Parathyroid adenoma (tissue), 2 donors: ENCODE measurements at regions not wholly inside any gene's neighbourhood (a gene's known extent, or its start where the extent isn't known, plus 50 kb on each side); places are given as distances from the start of the nearest gene placed in this dataset.
"Not testable (repeated sequence)": the region's sequence is repeated elsewhere in the genome, so short reads cannot be mapped to it uniquely, and the experiment has no call there.

Source experiments
- H2AFZ ChIP-seq: fragments of 300-600 bp; sonication (generic); one replicate; pipeline ENCODE4 v1.7.0; 2017; ENCODE audit warnings: antibody characterized with exemption, mild to moderate bottlenecking
- H3K27ac ChIP-seq: fragments of 300-600 bp; sonication (generic); one replicate; pipeline ENCODE4 v1.7.0; 2017
- H3K27me3 ChIP-seq: fragments of 300-600 bp; sonication (generic); one replicate; pipeline ENCODE4 v1.7.0; 2017; ENCODE audit warnings: low read length; ENCODE audit not compliant: control insufficient read depth, insufficient read depth
- H3K36me3 ChIP-seq: fragments of 300-600 bp; sonication (generic); one replicate; pipeline ENCODE4 v1.7.0; 2017; ENCODE audit warnings: low read length; ENCODE audit not compliant: control insufficient read depth, insufficient read depth
- H3K4me1 ChIP-seq: fragments of 300-600 bp; sonication (generic); one replicate; pipeline ENCODE4 v1.7.0; 2017; ENCODE audit warnings: control low read depth
- H3K4me2 ChIP-seq: fragments of 300-600 bp; sonication (generic); one replicate; pipeline ENCODE4 v1.7.0; 2017; ENCODE audit warnings: low read length
- H3K4me3 ChIP-seq: fragments of 300-600 bp; sonication (generic); one replicate; pipeline ENCODE4 v1.7.0; 2017; ENCODE audit warnings: low read depth, low read length
- H3K79me2 ChIP-seq: fragments of 300-600 bp; sonication (generic); one replicate; pipeline ENCODE4 v1.7.0; 2017; ENCODE audit warnings: control low read depth
- H3K9ac ChIP-seq: fragments of 300-600 bp; sonication (generic); one replicate; pipeline ENCODE4 v1.7.0; 2017; ENCODE audit warnings: mild to moderate bottlenecking
- H3K9me3 ChIP-seq: fragments of 300-600 bp; sonication (generic); one replicate; pipeline ENCODE4 v1.7.0; 2017; ENCODE audit warnings: low read length; ENCODE audit not compliant: control insufficient read depth
- TF ChIP-seq, protein P1 (sequence below): fragments of 300-600 bp; sonication (generic); IDR thresholded peaks from one replicate; pipeline ENCODE4 v1.7.0; 2017; ENCODE audit warnings: antibody characterized with exemption, mild to moderate bottlenecking
- donor health status: primary hyperparathyroidism.

DNA sequence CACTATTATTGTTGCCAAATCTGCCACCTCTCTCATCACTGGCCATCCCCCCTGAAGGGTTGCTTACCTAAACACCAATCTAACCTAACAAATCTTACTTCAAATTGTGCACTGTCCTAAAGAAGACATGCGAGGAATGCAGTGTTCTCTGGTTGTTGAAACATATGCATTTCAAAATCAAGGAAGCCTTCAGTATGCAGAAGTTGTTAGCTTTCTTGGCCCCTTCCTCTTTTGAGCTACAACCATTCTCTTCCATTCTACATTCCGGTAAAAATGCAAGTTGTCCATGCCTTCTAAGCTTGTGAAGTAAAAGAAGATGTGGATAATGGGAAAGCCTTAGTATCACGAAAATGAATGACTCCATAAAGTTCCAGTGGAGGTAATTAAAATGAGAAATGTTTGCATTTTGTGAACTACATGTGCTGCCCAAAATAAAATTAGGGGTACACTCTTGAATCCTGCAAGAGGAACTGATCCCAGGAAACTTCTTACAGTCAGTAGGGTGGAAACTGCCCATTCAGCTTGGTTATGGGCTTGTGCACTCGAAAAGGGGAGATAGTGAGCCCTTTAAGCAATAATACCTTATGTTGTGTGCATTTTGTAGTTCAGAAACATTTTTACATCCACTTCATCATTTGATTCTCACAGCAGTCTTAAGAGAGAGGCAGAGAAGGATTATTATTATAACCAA is 77.6 kb upstream of the ADRB2 start:
- Histone ChIP-seq H3K27me3 (no peaks in the 10 kb centered on the region), H3K4me2 (no peak overlapping the region), H3K79me2 (no peaks in the 10 kb centered on the region), H3K27ac (no peak overlapping the region), H3K9me3 (no peaks in the 10 kb centered on the region), H2AFZ (no peak overlapping the region), H3K4me3 (no peak overlapping the region), H3K9ac (no peak overlapping the region), H3K36me3 (no peaks in the 10 kb centered on the region), H3K4me1 (no peaks in the 10 kb centered on the region)
- TF ChIP-seq, protein P1, sequence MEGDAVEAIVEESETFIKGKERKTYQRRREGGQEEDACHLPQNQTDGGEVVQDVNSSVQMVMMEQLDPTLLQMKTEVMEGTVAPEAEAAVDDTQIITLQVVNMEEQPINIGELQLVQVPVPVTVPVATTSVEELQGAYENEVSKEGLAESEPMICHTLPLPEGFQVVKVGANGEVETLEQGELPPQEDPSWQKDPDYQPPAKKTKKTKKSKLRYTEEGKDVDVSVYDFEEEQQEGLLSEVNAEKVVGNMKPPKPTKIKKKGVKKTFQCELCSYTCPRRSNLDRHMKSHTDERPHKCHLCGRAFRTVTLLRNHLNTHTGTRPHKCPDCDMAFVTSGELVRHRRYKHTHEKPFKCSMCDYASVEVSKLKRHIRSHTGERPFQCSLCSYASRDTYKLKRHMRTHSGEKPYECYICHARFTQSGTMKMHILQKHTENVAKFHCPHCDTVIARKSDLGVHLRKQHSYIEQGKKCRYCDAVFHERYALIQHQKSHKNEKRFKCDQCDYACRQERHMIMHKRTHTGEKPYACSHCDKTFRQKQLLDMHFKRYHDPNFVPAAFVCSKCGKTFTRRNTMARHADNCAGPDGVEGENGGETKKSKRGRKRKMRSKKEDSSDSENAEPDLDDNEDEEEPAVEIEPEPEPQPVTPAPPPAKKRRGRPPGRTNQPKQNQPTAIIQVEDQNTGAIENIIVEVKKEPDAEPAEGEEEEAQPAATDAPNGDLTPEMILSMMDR, result no peak

DNA sequence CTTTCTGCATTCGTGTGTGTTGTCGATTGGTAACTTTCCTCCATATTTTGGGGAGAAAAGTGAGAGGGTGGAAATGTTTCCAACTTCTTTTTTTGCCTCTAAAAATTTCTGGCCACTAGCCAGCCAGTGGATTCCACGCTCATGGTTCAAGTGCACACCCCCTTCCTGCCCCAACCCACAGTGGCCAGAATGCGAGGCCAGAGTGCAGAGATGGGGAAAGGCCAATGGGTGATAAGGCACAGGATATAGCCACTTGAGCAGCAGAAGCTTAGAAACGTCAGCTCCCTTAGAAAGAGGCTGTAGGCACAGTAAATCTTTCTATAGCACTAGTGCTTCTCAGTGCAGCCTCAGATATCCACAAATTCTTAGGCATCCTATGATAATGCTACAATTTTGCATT is 75.8 kb upstream of the ADRB2 start:
- H3K79me2 ChIP-seq, result no peaks in the 10 kb centered on the region
- H3K36me3 ChIP-seq, result no peaks in the 10 kb centered on the region
- no peak overlapping the region for H3K9ac ChIP-seq
- H3K9me3 ChIP-seq, result no peaks in the 10 kb centered on the region
- TF ChIP-seq, protein P1, result no peak
- no peak overlapping the region for H3K27ac ChIP-seq
- no peak overlapping the region for H2AFZ ChIP-seq
- no peak overlapping the region for H3K4me3 ChIP-seq
- H3K4me1 ChIP-seq, result no peaks in the 10 kb centered on the region
- H3K4me2 ChIP-seq, result no peak overlapping the region
- H3K27me3 ChIP-seq, result no peaks in the 10 kb centered on the region

DNA sequence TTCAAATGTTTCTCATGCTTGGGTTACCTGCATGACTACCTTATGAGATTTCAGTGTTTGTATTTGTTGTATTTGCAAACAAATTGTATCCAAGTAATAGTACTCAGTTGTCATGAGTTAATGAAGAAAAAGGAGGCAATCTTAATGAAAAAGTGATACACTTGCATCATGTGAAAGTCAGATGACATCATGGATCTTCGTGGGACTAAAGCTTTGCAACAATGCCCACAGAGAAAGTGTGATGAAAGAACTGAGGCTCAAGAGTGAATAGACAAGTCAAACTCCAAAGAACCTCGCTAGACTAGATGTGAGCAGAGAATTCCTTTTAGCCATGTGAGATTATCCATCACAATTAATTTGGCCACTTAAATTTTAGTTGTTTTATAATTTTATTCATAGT is 75.4 kb upstream of the ADRB2 start:
- H3K9ac ChIP-seq, result no peak overlapping the region
- no peak overlapping the region for H3K4me3 ChIP-seq
- H3K27me3 ChIP-seq, result no peaks in the 10 kb centered on the region
- no peaks in the 10 kb centered on the region for H3K79me2 ChIP-seq
- no peaks in the 10 kb centered on the region for H3K4me1 ChIP-seq
- no peak overlapping the region for H2AFZ ChIP-seq
- no peak overlapping the region for H3K27ac ChIP-seq
- H3K36me3 ChIP-seq, result no peaks in the 10 kb centered on the region
- no peaks in the 10 kb centered on the region for H3K9me3 ChIP-seq
- TF ChIP-seq, protein P1, result no peak
- H3K4me2 ChIP-seq, result no peak overlapping the region

DNA sequence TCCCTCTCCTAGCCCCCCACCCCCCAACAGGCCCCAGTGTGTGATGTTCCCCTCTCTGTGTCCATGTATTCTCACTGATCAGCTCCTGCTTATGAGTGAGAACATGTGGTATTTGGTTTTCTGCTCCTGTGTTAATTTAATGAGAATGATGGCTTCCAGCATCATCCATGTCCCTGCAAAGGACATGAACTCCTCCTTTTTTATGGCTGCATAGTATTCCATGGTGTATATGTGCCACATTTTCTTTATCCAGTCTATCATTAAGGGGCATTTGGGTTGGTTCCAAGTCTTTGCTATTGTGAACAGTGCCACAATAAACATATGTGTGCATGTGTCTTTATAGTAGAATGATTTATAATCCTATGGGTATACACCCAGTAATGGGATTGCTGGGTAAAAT is 74.0 kb upstream of the ADRB2 start:
- H3K4me2 ChIP-seq, H2AFZ ChIP-seq, H3K27me3 ChIP-seq, H3K9ac ChIP-seq, H3K27ac ChIP-seq, H3K4me3 ChIP-seq, H3K79me2 ChIP-seq, H3K4me1 ChIP-seq, H3K9me3 ChIP-seq, H3K36me3 ChIP-seq: not testable (repeated sequence)

DNA sequence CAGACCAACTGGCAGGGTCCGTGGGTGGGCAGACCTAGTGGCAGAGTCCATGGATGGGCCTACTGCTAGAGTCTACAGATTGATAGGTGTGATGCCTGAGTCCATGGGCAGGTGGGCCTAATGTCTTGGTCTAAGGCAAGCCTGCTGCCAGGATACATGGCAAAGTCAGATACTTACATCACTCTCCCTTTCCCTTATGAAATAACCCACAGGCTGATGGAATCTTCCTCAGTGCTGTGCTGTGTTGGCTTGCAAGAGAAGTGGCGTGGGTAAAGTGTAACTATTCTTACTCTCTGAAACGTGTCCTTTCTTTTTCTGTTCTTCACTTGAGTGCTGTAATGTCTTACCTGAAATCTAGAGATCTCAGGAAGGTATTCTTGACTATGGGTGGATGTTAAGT is 67.3 kb upstream of the ADRB2 start:
- H3K36me3 ChIP-seq, result no peaks in the 10 kb centered on the region
- no peaks in the 10 kb centered on the region for H3K4me1 ChIP-seq
- H3K27me3 ChIP-seq, result no peaks in the 10 kb centered on the region
- no peak overlapping the region for H3K9ac ChIP-seq
- TF ChIP-seq, protein P1, result no peak
- no peak overlapping the region for H3K27ac ChIP-seq
- no peak overlapping the region for H3K4me2 ChIP-seq
- no peak overlapping the region for H2AFZ ChIP-seq
- H3K9me3 ChIP-seq, result peaks cover 6% of the 10 kb centered on the region
- no peak overlapping the region for H3K4me3 ChIP-seq
- H3K79me2 ChIP-seq, result no peaks in the 10 kb centered on the region
